ENCODE measurements at regions not wholly inside any gene's neighbourhood (a gene's known extent, or its start where the extent isn't known, plus 50 kb on each side); places are given as distances from the start of the nearest gene placed in this dataset.
A peak's percentile ranks its signal among the peaks of the same experiment; 100 is the strongest.

DNA sequence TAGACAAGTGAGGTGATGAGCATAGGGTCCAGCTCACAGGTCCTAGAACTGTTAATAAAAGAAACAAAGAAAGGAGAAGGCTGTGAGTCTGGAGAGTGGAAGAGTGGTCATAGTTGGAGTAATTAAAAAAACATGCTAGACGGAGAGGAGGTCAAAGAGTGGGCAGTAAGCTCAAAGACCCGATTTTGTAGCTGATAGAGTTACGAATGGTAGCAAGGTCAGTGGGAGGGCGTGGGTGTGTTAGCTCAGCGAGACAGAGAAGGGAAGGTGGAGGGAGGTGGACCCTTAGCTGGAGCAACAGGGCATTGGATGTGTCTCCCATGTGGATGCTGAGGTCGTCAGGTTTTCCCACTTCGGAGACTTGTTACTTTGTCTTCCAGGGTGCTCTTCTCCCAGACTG is 431.7 kb downstream of the CDH26 start:
- DNase-seq: no peak

DNA sequence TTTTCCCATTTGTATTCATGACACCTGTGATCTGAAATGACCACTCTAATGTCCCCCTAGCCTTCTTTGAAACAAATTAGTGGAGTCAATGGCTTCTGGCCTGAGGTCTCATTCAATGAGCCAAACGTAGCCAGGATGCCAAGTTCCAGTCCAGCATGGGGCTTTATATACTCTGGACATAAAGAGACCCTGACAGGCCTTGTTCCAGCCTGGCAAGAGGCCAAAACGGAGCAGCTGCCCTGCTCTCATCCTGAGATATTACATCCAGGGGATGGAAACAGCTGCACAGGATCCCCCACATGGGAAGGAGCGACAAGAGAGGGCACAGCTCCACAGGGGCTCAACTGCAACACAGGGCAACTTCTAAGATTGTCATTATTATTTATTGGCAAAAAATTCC is 437.8 kb downstream of the CDH26 start:
- peak; percentile 88 for DNase-seq

DNA sequence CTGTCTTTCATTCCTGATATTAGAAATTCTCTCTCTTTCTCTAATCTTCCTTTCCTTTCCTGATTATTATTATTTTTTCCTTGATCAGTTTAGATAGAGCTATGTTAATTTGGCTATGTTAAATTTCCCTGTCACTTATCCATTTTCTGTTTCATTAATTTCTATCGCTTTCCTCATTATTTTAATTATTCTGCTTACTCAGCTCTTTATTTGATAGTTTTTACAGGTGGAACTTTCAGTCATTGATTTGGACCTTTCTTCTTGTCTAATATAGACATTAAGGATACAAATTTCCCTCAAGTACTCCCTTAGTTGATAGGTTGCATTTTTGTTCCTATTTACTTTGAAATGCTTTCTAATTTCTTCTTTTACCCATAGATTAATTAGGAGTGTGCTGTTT is 442.3 kb downstream of the CDH26 start:
- DNase-seq: no peak

DNA sequence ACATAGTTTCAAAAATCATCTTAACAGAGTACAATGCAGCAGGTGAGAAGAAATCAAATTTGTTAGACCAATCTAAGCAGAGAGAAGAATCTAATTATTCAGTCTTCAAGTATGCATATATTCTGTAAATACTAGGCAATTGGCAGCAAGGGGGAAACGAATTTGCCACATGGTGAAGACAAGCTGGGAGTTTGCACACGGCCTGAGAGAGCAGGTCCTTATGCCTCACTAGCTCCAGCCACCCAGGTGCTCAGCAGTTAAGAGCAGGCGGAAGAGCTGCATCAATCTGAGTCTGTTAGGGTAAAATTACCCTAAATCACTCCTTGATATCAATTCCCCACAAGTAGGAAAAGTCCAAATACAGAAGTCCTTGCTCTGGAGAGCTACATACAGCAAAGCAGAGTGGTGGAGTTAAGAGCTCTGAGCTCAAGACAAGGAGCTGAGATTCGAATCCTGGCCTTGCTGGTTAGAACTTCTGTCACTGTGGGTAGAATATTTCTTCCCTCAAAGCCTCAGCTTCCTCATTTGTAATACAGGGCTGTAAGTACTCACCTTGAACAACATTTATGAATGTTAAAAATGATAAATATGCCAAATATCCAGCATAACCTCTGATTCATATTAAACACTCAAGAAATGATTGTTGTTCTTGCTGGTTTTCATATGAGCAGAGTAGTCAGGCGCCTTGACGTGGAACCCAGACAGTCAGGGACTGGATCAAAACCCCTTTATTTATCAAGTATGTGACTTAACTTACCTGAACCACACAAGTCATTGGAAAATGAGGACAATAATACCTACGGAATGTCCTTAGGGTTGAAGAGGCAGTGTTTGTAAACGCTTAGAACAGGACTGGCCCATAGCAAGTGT is 444.2 kb downstream of the CDH26 start:
- DNase-seq: no peak

DNA sequence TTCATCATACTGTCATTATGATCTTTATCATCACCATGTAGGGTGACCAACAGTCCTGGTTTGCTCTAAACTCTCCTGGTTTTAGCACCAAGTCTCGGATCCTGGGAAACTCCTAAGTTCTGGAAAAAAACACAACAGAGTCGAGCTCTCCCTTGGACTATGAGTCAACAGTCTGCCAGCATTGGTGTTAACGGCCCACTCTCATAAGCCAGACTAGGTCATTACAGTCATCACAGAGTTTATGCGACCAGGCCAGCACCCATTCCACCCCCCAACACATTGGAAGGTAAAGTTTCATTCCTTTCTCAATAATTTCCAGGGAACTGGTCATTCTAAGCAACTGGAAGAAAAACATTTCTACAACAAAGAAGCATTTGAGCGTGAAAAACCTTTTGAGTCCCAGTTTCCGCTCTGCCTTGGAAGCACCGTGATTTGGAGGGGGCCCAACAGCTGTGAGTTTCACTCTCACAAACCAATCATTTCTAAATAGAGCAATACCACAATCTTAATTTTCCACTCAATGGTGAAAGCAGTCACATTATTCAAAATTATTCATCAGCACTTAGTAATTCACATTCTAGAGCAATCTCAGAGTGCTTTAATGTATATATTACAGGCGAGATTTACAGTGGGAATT is 445.0 kb downstream of the CDH26 start:
- no peak for DNase-seq

DNA sequence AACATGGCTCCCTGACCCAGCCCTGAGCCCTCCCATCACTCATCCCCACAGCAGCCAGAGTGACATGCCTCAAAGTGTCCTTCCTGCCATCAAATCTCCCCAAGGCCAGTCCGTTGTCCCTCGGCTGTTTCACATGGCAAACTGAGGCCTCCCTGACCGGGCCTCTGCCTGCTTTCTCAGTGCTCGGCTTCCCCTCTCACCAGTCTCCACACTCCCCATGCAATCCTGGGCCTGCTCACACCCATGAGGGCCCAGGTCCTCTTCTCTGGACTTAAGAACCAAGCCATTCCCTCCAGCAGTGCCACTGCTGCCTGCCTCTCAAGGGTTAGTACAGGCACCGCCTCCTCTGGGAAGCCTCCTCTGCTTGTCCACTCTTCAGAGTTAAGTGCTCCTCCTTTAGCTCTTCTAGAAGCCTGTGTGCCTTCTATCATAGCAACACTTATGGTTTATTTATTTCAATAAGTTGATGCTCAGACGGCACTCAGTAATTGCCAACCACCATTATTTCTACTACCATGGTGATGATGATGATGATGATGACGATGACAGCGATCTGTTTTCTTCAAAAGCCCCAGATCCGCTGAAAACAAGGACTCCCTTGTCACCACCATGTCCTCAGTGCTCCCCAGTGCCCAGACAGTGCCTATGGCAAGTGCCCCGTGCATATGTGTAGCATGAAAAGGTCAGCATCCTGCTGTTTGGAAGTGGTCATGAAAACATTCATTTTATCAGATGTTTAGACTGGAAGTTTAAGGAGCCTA is 449.0 kb downstream of the CDH26 start:
- DNase-seq: no peak

DNA sequence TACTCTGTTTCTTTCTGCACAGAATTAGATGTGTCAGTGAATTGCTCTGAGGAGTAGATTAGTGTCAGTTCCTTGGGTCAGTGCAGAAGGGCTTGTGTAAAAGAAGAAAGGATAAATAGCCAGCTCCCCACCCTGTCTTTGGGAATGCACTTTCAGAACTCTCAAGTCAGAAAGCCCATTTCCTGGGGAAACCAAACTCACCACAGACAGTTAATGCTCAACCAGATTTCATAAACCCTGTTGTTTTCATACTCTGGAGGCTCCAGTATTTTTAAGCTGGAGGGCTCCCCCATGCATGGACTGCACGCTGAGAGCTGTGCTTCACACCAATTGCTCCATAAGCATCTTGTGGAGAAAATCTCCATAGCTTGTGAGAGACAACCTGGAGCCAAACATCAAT is 449.7 kb downstream of the CDH26 start:
- no peak for DNase-seq

DNA sequence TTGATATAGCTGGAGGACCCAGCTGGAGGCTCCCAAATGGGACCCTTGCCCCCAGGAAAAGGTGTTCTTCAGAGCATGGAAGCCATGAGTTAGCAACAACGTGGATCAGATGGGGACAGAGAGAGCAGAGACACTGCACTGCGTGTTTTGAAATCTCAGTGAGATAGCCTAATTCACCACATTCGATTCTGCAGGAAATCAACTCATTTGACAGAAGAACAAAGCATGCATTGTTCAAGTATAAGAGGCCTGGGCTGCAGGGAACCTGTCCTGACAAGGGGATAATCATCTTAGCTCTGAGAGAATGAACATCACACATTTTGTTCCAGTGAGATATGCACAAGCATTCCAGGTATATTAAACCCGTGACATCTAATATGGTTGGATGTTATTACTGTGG is 450.2 kb downstream of the CDH26 start:
- DNase-seq: no peak

DNA sequence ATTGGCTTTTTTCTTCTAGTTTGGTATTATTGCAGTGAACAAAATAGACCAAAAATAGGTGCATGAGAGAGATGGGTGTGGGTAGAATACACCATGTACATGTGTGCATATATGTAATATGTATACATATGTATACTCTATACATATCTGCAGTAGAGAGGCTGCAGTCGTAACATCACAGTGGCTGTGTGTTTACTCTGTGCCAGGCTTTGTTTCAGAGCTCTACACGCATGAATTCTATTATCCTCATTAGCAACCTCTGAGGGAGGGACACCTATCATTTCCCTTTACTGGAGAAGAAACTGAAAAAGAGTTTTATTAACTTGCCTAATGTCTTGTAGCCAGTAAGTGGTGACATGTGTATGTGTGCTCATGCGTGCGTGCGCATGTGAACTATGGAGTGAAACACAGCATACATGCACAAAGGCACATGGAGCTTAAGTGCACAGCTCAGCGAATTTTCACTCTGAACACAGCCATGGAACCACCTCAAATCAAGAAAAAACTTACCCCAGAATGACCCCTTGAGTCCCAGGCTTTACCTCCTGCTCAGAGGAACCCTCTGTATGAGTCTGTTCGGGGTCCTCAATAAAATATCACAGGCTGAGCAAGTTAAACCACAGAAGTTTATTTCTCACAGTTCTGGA is 452.5 kb downstream of the CDH26 start:
- no peak for DNase-seq

DNA sequence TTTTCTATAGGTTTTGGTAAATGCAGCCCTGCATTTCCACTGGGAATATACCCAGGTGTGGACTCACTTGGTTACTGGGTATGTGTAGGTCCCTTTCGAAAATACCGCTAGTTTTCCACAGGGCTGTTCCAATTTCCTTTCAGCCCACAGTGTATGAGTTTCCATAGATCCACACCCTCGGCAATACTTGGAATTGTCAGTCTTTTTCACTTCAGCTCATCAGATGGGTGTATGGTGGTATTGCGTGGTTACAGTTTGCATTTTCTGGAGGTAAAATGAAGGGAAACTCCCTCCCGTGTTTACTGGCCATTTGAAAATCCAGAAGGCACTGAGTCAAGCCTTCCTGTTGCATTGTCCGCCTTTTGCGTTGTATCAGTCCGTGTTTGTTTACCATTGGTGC is 453.6 kb downstream of the CDH26 start:
- no peak for DNase-seq

DNA sequence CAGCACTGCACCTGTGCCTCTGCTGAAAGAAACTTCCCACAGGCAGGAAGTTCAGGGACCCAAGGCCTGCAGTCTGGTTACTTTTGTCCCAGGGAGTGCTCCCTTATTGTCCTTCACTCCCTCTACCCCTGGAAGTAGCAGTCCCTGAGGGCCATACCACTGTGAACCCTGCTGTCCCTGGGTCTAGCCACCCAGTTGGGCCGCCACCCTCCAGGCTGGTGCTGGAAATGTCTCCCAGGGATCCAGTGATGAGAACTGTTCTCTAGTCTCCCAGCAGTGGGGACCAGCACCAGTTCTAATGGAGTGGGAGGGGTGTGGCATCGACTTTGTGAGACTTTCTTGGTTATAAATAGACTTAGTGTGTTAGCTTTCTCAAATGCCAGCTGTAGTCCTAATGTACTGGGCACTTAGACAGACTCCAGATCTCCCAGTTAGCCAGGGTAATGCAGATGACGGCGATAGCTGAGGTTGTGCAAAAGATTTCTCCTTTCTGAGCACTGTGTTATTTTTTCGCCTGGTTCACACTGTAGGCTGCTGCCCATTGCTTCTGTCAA is 462.5 kb downstream of the CDH26 start:
- DNase-seq: no peak

DNA sequence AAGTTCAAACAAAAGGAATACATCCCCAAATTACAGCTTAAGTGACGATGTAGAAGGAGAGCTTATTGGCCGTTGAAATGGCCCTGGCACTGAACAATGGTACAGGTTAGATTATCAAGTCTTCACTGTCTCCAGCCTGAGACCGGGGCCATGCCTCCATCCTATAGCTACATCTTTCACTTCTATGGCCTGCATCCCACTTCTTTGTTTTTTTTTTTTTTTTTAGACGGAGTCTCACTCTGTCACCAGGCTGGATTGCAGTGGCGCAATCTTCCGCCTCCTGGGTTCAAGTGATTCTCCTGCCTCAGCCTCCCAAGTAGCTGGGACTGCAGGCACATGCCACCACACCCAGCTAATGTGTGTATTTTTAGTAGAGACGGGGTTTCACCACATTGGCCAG is 464.6 kb downstream of the CDH26 start:
- no peak for DNase-seq

DNA sequence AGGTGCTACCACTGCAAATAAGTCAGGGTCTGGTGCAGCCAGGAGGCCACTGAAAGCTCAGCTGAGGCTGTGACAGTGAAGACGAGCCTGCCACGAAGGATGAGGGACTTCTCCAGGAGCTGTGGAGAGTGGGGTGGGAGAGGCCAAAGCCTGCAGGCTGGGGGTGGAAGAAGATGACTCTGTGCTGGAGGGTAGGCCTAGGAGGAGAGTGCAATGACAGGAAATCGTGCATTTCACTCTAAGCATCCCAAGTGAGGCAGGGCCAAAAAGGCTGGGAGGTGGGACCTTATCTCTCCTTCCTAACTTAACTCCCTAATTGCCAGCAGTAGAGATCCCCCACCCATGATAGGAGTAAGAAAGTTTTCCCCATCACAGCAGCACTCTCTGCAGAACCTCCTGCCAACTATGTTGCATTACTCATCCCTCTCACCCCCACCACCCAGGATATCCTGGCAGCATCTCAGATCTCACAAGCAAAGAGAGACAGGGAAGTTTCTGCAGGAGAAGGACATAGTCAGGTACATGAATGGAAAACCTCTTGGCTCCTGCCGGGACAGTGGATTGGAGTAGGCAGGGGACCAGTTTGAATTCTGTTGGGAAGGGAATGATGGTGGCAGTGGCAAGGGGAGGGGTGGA is 466.2 kb downstream of the CDH26 start:
- DNase-seq: no peak

DNA sequence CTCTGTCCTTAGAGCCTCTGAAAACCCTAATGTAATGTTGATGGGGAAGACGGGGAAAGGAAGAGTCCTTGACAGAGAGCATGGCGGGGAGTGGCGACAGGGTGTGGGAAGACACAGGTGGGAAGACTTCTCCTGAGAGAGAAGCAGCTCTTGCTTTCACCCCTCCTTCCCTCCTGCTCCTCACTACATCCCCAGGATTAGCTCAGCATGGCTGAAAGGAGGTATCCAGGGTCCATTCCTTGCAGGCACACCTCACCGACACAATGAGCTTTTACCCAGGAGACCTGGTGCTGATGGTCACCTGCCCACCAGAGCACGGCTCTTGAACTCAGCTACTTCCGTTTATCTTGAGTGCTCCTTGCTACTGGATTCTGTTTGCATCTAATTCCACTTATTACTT is 469.3 kb downstream of the CDH26 start:
- no peak for DNase-seq

DNA sequence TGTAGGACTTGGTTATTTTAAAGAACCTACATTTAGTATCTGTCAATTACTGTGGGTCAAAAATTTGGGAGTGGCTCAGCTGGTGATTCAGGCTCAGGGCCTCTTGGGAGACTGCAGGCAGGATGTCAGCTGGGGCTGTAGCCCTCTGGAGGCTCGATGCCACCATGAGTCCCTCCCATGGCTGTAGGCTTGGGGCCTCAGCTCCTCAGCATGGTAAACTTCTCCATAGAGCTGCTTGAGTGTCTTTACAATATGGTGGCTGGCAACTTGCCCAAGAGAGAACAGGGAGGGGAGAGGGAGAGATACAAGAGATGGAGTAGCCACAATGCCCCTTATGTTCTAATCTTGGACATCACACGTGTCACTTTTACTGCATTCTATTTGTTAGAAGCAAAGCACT is 470.4 kb downstream of the CDH26 start:
- DNase-seq: no peak

DNA sequence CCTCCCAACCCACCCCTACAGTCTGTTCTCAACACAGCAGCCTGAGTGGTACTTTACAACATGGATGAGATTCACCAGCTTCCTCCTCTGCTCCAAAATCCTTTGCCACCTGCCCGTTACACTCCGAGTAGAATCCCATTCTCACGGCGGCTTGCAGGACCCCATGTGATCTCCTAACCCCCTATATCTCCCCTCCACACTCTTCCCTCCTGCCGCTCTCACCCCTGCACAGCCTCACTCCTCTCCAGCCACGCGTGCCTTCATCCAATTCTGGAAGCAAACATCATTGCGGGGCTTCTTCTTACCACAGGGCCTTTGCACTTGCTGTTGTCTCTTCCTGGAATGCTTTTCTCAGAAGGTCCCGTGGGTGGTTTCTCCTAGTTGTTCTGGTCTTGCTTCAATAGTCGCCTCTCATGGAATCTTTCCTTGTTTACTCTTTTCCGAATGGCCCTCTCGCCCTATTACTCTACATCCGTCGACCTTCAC is 472.3 kb downstream of the CDH26 start:
- DNase-seq: no peak

DNA sequence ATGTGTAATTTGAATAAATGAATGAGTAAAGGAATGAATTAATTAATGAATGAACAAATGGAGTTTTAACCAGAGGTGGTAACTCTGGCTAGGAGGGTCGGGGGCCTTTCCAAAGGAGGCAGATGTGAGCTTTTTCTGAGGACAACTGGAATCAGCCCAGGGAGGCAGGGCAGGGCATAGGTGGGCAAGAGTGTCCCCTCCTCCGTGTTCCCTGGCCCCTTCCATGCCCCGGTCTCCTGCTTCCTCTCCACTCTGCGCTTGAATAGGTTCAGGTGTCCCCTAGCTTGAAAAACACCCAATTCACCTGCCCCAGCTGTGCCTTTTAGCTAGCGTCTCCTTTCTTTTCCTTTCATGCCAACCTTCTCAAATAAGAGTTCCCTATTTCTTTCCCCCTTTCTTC is 473.1 kb downstream of the CDH26 start:
- DNase-seq: no peak

DNA sequence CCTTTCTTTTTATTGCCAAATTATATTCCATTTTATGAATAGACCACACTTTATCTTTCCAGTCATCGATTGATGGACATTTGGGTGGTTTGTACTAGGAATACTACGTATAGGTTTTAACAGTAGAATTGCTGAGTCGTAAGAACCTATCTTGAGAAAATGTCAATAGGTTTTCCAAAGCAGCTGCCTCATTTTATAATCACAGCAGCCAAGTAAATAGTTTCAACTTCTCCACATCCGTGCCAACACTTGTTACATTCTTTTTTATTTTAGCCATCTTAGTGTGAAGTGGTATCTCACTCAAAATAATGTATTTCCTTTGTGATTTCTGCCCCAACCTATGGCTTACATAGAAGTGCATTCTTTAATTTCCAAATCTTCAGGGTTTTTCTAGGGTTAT is 479.2 kb downstream of the CDH26 start:
- no peak for DNase-seq

DNA sequence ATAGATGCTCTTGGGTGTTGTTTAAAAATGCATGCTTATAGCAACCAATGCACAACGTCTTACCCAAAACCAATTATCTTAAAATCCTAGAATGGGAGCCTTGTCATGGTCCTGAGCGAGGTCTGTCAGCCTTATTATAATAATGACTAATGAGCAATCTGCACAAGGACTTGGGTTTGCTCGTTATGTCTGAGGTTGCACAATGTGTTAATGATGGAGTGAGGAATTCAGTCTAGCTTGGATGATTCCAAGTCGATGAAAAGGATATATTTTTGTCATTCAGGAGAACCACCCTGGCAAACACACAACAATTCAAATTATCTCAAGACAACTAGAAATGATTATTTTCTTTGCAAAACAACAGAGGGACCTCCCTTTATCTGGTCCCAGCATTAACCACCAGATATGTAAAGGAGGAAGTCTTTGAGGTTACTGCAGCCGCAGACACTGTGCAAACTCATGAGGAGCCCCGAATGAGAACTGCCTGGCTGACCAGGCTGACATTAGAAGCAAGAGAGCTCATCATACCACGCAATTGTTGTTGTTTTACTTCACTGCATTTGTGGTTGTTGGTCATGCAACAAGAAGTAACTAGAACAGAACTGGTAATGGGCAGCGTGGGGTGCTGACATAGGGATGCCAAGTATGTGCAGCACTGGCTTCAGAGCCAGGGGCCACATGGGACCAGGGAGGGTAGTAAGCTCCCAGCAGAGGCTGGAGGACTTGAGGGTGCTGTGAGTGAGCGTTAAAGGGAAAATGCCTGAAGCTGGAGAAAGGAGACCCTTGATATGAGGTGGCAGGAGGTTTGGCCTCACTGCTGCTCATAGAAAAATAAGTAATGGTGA is 488.3 kb downstream of the CDH26 start:
- no peak for DNase-seq

DNA sequence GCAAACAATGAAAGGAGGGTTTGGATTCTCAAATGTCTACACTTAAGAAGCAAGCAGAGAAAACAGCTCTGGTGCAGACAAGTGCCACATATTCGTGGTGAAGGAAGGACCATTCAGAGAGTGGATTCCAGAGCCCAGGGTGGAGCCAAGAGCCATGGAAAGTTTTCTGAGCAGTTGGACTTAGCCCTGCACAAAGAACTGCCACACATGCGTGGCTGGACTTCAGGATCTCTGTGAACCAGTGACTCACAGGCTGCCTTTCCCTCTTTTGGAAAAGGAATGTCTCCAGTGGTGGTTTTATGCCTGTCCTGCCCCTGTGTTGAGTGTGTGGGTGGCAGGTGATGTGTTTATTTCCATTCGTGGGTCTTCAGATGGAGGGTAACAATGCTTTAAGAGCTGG is 489.5 kb downstream of the CDH26 start:
- DNase-seq: no peak

Measured in NCI-H1092 (cell line).